DOHH2 (cell line): ENCODE measurements at regions not wholly inside any gene's neighbourhood (a gene's known extent, or its start where the extent isn't known, plus 50 kb on each side); places are given as distances from the start of the nearest gene placed in this dataset.

Experiments used
- H3F3A ChIP-seq: fragments of 200-600 bp; sonication (generic), shearing (Covaris generic); 2 replicates; pipeline ENCODE4 v1.6.0; 2016; ENCODE audit warnings: antibody characterized with exemption, mild to moderate bottlenecking; ENCODE audit not compliant: control insufficient read depth, insufficient read depth
- H3K27ac ChIP-seq: fragments of 200-600 bp; sonication (generic); 2 replicates; pipeline ENCODE4 v1.5.1; 2014; ENCODE audit warnings: low read depth, mild to moderate bottlenecking, low read length, moderate library complexity
- H3K27me3 ChIP-seq: fragments of 200-600 bp; sonication (generic); 2 replicates; pipeline ENCODE4 v1.6.1; 2014; ENCODE audit warnings: mild to moderate bottlenecking, low read length, mixed read lengths; ENCODE audit not compliant: control insufficient read depth
- H3K36me3 ChIP-seq: fragments of 200-600 bp; sonication (generic); 2 replicates; pipeline ENCODE4 v1.6.1; 2014; ENCODE audit warnings: mild to moderate bottlenecking, low read length, moderate library complexity, mixed read lengths; ENCODE audit not compliant: control insufficient read depth
- H3K4me1 ChIP-seq: fragments of 200-600 bp; sonication (generic); 2 replicates; pipeline ENCODE4 v1.6.1; 2014; ENCODE audit warnings: mild to moderate bottlenecking, low read length, mixed read lengths; ENCODE audit not compliant: control insufficient read depth
- H3K4me2 ChIP-seq: fragments of 200-600 bp; sonication (generic); 2 replicates; pipeline ENCODE4 v1.6.0; 2014; ENCODE audit warnings: mild to moderate bottlenecking, low read length, moderate library complexity
- H3K4me3 ChIP-seq: fragments of 200-600 bp; sonication (generic); 2 replicates; pipeline ENCODE4 v1.5.1; 2014; ENCODE audit warnings: mild to moderate bottlenecking, low read length, mixed read lengths
- H3K79me2 ChIP-seq: fragments of 200-600 bp; sonication (generic); 2 replicates; pipeline ENCODE4 v1.6.1; 2014; ENCODE audit warnings: mild to moderate bottlenecking, low read length, mixed read lengths; ENCODE audit not compliant: control insufficient read depth
- H3K9me2 ChIP-seq: fragments of 200-600 bp; sonication (generic); replicated peaks from 2 replicates; pipeline ENCODE4 v1.6.1; 2014; ENCODE audit warnings: mild to moderate bottlenecking, low read length, mixed read lengths; ENCODE audit not compliant: control insufficient read depth
- H3K9me3 ChIP-seq: fragments of 200-600 bp; sonication (generic); 2 replicates; pipeline ENCODE4 v1.6.1; 2014; ENCODE audit warnings: antibody characterized with exemption, low read length, mixed read lengths; ENCODE audit not compliant: control insufficient read depth, insufficient read depth
- H4K20me1 ChIP-seq: fragments of 200-600 bp; sonication (generic); 2 replicates; pipeline ENCODE4 v1.6.0; 2014; ENCODE audit warnings: low read depth, mild to moderate bottlenecking, antibody characterized with exemption, low read length, moderate library complexity; ENCODE audit not compliant: control insufficient read depth, insufficient read depth
- CTCF ChIP-seq: fragments of 200-600 bp; sonication (generic); IDR thresholded peaks from one replicate; pipeline ENCODE4 v1.5.1; 2014; ENCODE audit warnings: antibody characterized with exemption, mild to moderate bottlenecking, low read depth, low read length; ENCODE audit not compliant: poor library complexity, severe bottlenecking
- EZH2phosphoT487 ChIP-seq: fragments of 200-600 bp; sonication (generic); IDR thresholded peaks from 2 replicates; pipeline ENCODE4 v1.6.1; 2017; ENCODE audit warnings: borderline replicate concordance, mild to moderate bottlenecking, antibody characterized with exemption, low read length, moderate library complexity, mixed read lengths

- no peak overlapping the region for H3K4me2 ChIP-seq
- H3K9me2 ChIP-seq, result no peaks in the 10 kb centered on the region
- H3F3A ChIP-seq, result no peaks in the 10 kb centered on the region
- no peaks in the 10 kb centered on the region for H3K9me3 ChIP-seq
- no peaks in the 10 kb centered on the region for H3K79me2 ChIP-seq
- TF ChIP-seq EZH2phosphoT487 (no peak), CTCF (no peak)
- H4K20me1 ChIP-seq, result no peaks in the 10 kb centered on the region
- no peaks in the 10 kb centered on the region for H3K36me3 ChIP-seq
- no peak overlapping the region for H3K4me3 ChIP-seq
- no peaks in the 10 kb centered on the region for H3K4me1 ChIP-seq
- no peak overlapping the region for H3K27ac ChIP-seq
- H3K27me3 ChIP-seq, result no peaks in the 10 kb centered on the region
Observed at GRCh38 chr9:7961076-7961475, 161.5 kb upstream of the DMAC1 start.

- no peaks in the 10 kb centered on the region for H3K27me3 ChIP-seq
- H3K4me1 ChIP-seq, result peaks cover 3% of the 10 kb centered on the region; the same call in 1 of the 2 replicates
- H3K79me2 ChIP-seq, result no peaks in the 10 kb centered on the region
- H3K9me2 ChIP-seq, result no peaks in the 10 kb centered on the region
- no peak overlapping the region for H3K27ac ChIP-seq
- no peak overlapping the region for H3K4me3 ChIP-seq
- H4K20me1 ChIP-seq, result no peaks in the 10 kb centered on the region
- H3K9me3 ChIP-seq, result no peaks in the 10 kb centered on the region
- no peaks in the 10 kb centered on the region for H3F3A ChIP-seq
- no peaks in the 10 kb centered on the region for H3K36me3 ChIP-seq
- TF ChIP-seq CTCF (no peak), EZH2phosphoT487 (no peak)
- no peak overlapping the region for H3K4me2 ChIP-seq
Observed at GRCh38 chr9:7960320-7961050, 160.9 kb upstream of the DMAC1 start.

- Histone ChIP-seq H3K27ac (no peak overlapping the region), H3K36me3 (no peaks in the 10 kb centered on the region), H3K9me3 (no peaks in the 10 kb centered on the region), H4K20me1 (no peaks in the 10 kb centered on the region), H3K9me2 (no peaks in the 10 kb centered on the region), H3K4me1 (peaks cover 7% of the 10 kb centered on the region), H3K4me2 (no peak overlapping the region), H3K27me3 (no peaks in the 10 kb centered on the region), H3K4me3 (no peak overlapping the region), H3K79me2 (no peaks in the 10 kb centered on the region), H3F3A (no peaks in the 10 kb centered on the region)
- TF ChIP-seq CTCF (no peak), EZH2phosphoT487 (no peak)
Observed at GRCh38 chr9:7957803-7958202, 158.2 kb upstream of the DMAC1 start.
